ENCODE measurements at regions not wholly inside any gene's neighbourhood (a gene's known extent, or its start where the extent isn't known, plus 50 kb on each side); places are given as distances from the start of the nearest gene placed in this dataset.
"Not testable (repeated sequence)": the region's sequence is repeated elsewhere in the genome, so short reads cannot be mapped to it uniquely, and the experiment has no call there.

GRCh38 chr14:27640688-27641087 is 1042.9 kb upstream of the NOVA1 start:
- H3K9me3 ChIP-seq (ENCODE audit: control insufficient read depth, insufficient read depth, low read depth, low read length); H3K27ac ChIP-seq (ENCODE audit: extremely low read depth, low read depth, low read length); H3K4me1 ChIP-seq (ENCODE audit: control insufficient read depth, insufficient read depth, low read length); CTCF ChIA-PET; POLR2A ChIA-PET; H3K36me3 ChIP-seq (ENCODE audit: control insufficient read depth in 2 of 2, insufficient read depth in 1 of 2, low read length in 2 of 2); H3K4me3 ChIP-seq (ENCODE audit: low read depth, low read length): not testable (repeated sequence)
- TF ChIP-seq SETDB1 (IDR thresholded peaks at IDR 0.05; ENCODE audit: insufficient read length, low read length): peak; percentile 13

- Histone ChIP-seq H3K4me1 (ENCODE audit: control insufficient read depth, insufficient read depth, low read length) (no peaks in the 10 kb centered on the region), H3K4me3 (ENCODE audit: low read depth, low read length) (no peak overlapping the region), H3K27ac (ENCODE audit: extremely low read depth, low read depth, low read length) (no peak overlapping the region), H3K9me3 (ENCODE audit: control insufficient read depth, insufficient read depth, low read depth, low read length) (peaks cover 2% of the 10 kb centered on the region; the same call in 1 of the 2 replicates), H3K36me3 (ENCODE audit: control insufficient read depth in 2 of 2, insufficient read depth in 1 of 2, low read length in 2 of 2) (no peaks in the 10 kb centered on the region)
- no peak for TF ChIP-seq ZNF341 (tag by site-specific recombination; IDR thresholded peaks at IDR 0.05; ENCODE audit: low read depth)
- ChIA-PET POLR2A (no interaction called here), CTCF (no interaction called here)
These were observed 1044.5 kb upstream of the NOVA1 start for GRCh38 chr14:27642251-27642866.

GRCh38 chr14:27660683-27661082 is 1062.8 kb upstream of the NOVA1 start:
- Histone ChIP-seq H3K36me3 (ENCODE audit: control insufficient read depth in 2 of 2, insufficient read depth in 1 of 2, low read length in 2 of 2) (no peaks in the 10 kb centered on the region), H3K4me3 (ENCODE audit: low read depth, low read length) (no peak overlapping the region), H3K27ac (ENCODE audit: extremely low read depth, low read depth, low read length) (no peak overlapping the region), H3K4me1 (ENCODE audit: control insufficient read depth, insufficient read depth, low read length) (no peaks in the 10 kb centered on the region), H3K9me3 (ENCODE audit: control insufficient read depth, insufficient read depth, low read depth, low read length) (no peaks in the 10 kb centered on the region)
- TF ChIP-seq ZNF184 (tag by site-specific recombination; IDR thresholded peaks at IDR 0.05): no peak
- no peak for TF ChIP-seq ZNF248 (tag by site-specific recombination; IDR thresholded peaks at IDR 0.05)
- no peak for TF ChIP-seq FEZF1 (tag by site-specific recombination; IDR thresholded peaks at IDR 0.05)
- no peak for TF ChIP-seq ZBTB44 (tag by site-specific recombination; IDR thresholded peaks at IDR 0.05)
- no peak for TF ChIP-seq ZNF19 (tag by site-specific recombination; IDR thresholded peaks at IDR 0.05; ENCODE audit: low read depth)
- no peak for TF ChIP-seq ZNF2 (tag by site-specific recombination; IDR thresholded peaks at IDR 0.05)
- no peak for TF ChIP-seq ZNF621 (tag by site-specific recombination; IDR thresholded peaks at IDR 0.05)
- no peak for TF ChIP-seq ZNF335 (tag by site-specific recombination; conservative IDR thresholded peaks at IDR 0.05)
- TF ChIP-seq ZNF530 (tag by site-specific recombination; IDR thresholded peaks at IDR 0.05; ENCODE audit: low read depth): no peak
- no peak for TF ChIP-seq GLI4 (tag by site-specific recombination; IDR thresholded peaks at IDR 0.05)
- no peak for TF ChIP-seq ZNF555 (tag by site-specific recombination; conservative IDR thresholded peaks at IDR 0.05)
- ChIA-PET POLR2A (no interaction called here), CTCF (no interaction called here)

- no peak overlapping the region for H3K4me3 ChIP-seq (ENCODE audit: low read depth, low read length)
- no peaks in the 10 kb centered on the region for H3K4me1 ChIP-seq (ENCODE audit: control insufficient read depth, insufficient read depth, low read length)
- no peak overlapping the region for H3K27ac ChIP-seq (ENCODE audit: extremely low read depth, low read depth, low read length)
- TF ChIP-seq ZNF660 (tag by site-specific recombination; IDR thresholded peaks at IDR 0.05) (no peak), ZNF155 (tag by site-specific recombination; IDR thresholded peaks at IDR 0.05) (no peak), ZNF76 (tag by site-specific recombination; IDR thresholded peaks at IDR 0.05; ENCODE audit: borderline replicate concordance, low read depth) (no peak), ZNF585B (tag by site-specific recombination; IDR thresholded peaks at IDR 0.05) (no peak)
- H3K9me3 ChIP-seq (ENCODE audit: control insufficient read depth, insufficient read depth, low read depth, low read length): no peaks in the 10 kb centered on the region
- no peaks in the 10 kb centered on the region for H3K36me3 ChIP-seq (ENCODE audit: control insufficient read depth in 2 of 2, insufficient read depth in 1 of 2, low read length in 2 of 2)
- POLR2A ChIA-PET: no interaction called here
- CTCF ChIA-PET: no interaction called here
These were observed 1070.7 kb upstream of the NOVA1 start for GRCh38 chr14:27668531-27668930.

Measured in HEK293 (cell line).